HCEC 1CT (cell line): ENCODE measurements at regions not wholly inside any gene's neighbourhood (a gene's known extent, or its start where the extent isn't known, plus 50 kb on each side); places are given as distances from the start of the nearest gene placed in this dataset.

Experiments used
- DNase-seq: peaks from one replicate; pipeline ENCODE4 v3.0.0-alpha.2; 2017

DNA sequence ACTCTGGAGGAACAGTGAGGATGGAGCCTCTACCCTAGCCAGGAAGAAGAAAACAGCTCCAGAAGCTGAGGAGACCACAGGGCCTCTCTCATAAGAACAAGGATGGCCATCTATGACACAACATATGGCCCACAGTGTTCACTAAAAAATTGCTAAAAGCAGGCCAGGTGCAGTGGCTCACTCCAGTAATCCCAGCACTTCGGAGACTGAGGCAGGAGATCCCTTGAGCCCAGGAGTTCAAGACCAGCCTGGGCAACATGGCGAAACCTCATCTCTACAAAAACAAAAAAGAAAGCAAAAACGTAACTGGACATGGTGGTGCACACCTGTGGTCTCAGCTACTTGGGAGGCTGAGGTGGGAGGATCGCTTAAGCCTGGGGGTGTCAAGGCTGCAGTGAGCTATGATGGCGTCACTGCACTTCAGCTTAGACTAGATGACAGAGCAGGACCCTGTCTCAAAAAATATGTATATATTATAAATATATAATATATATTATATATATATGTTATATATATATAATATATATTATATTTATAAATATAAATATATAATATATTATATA is 103.1 kb downstream of the TOMM20 start:
- DNase-seq, result no peak

DNA sequence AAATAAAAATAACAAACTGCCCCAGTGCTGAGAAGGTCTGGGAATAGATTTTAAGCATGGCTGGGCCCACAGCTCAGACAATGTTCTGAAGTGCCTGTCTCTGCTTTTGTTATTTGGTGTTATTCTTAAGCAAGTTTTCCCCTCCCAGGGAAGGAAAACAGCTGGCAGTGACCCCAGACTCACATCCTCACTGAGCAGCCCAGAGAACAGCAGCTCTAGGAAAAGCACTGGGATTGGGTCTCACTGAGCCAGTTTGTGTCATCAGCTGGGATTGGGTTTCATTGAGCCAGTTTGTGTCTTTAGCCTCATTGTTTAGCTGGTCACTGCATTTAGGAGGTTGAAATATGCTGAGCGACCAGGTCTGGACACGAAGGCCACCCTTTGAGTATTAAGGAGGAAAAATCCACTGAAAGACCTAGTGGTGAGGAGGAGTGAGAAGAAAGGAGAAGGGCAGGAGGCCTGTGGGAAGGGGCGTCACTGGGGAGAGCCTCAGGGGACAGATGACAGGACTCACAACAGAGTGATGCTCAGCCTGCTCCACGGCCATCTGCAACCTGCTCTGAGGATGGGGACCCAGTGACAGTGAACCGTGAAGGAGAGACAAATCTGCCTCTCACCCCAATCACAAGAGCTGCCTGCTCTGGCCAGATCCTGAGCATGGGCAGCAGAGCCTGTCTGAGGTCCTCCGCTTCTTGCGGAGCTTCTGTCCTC is 103.8 kb downstream of the TOMM20 start:
- DNase-seq, result no peak

GRCh38 chr1:235023711-235024439 is 104.8 kb downstream of the TOMM20 start:
- DNase-seq, result no peak

DNA sequence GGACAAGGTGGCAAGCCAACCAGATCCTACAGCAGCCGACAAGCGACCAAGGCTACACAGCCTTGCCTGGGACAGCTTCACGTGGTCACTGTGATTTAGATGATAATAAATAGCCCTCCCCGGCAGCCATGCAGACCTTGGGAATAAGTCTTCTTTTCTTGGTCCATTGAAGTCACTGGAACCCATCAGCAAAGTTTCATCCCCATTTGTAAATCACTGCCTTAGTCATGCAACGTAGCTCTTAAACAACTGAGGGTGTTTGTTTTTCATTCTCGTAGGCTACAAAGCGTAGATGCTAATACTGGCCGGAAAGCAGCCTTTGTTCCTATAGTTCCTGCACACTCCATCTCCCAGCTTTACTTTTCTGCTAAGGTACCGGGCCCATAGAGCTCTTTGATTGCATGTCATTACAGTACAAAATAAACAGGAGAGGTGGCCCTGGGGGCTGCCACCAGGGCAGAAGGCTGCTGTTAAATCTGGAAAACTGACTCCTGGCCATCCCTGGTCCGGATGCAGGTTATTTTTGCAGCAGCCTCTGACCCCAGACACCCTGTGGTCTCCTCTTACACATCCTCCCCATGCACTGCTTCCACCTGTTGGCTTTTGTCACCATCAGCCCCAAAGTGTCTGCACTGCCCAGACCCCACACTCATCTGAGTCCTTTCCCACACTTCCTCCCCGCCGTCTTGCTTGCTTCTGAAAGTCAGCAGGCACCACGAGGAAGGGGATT is 105.5 kb downstream of the TOMM20 start:
- no peak for DNase-seq

GRCh38 chr1:235022341-235022980 is 106.2 kb downstream of the TOMM20 start:
- DNase-seq, result no peak

DNA sequence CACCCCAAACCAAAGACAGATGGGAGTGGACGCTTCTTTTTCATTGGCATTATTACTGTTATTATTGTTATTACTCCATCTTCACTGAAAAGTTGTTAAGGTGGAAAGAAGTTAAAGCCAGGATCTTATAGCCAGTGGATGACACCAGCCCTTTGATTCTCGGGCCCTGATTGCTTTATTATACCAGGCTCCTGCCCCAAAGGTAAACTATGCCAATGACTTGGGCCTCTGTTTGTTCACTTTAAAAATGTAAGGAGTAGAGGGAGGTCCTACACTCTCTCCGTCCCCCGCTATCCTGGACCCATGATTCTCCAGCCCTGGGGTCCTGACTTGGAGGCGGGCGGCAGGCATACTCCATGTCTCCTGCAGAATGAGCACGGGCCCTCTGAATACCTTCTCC is 106.8 kb downstream of the TOMM20 start:
- DNase-seq, result no peak

- DNase-seq, result no peak
These were observed 107.3 kb downstream of the TOMM20 start for GRCh38 chr1:235021321-235021720.

DNA sequence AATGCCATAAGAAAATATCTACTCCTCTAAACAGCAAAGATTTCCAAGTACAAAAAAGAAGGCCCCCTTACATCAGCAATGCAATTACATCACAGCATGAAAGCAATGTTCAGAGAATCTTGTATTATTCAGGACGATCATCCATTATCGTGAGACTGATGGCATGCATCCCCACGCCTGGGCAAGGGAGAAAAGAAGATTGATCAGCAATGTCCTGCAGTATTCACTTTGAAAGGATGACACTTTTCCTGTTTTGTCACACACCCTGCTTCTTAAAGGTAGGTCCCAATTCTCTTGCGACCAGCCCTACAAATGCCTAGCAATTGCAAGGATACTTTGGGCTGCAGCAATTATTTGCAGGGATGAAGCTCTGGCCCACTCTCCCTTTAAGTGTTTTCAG is 108.7 kb downstream of the TOMM20 start:
- DNase-seq, result no peak

GRCh38 chr1:235019471-235019870 is 109.2 kb downstream of the TOMM20 start:
- no peak for DNase-seq

DNA sequence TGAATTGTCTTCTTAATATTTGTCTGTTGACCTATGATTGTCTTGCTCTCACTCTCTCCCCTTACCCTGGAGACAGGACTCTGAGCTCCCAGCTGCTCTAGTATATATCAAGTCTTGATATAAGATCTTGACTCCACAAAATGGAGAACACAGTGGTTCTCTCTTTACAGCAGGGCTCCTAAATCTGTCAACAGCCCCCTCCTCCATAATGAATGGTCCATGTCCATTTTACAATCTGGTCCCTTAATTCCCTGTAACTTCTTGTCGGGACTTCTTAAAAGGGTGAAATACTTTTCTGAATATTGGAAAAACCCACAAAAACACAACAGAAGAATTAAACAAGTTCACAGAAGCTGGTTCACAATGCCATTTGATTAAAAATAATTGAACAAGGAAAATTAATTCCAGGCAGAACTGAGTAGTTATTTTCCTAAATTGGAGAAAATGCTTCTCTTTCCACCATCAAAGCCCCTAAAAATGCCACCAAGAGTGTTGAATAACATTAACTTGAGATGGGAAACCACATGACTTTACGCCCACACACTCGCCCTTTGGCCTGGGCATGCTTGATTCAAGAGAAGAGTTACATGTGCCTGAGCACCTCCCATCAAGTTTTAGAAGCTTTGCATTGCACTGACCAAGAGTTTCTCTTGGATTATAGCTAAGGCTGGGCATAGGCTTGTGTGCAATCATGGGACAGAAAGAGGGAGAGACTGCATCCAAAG is 109.8 kb downstream of the TOMM20 start:
- DNase-seq, result no peak

- peak; percentile 98 for DNase-seq
These were observed 110.5 kb downstream of the TOMM20 start for GRCh38 chr1:235018161-235018560.

- peak; percentile 15 for DNase-seq
These were observed 110.9 kb downstream of the TOMM20 start for GRCh38 chr1:235017719-235018118.

GRCh38 chr1:235017191-235017590 is 111.4 kb downstream of the TOMM20 start:
- DNase-seq, result no peak

DNA sequence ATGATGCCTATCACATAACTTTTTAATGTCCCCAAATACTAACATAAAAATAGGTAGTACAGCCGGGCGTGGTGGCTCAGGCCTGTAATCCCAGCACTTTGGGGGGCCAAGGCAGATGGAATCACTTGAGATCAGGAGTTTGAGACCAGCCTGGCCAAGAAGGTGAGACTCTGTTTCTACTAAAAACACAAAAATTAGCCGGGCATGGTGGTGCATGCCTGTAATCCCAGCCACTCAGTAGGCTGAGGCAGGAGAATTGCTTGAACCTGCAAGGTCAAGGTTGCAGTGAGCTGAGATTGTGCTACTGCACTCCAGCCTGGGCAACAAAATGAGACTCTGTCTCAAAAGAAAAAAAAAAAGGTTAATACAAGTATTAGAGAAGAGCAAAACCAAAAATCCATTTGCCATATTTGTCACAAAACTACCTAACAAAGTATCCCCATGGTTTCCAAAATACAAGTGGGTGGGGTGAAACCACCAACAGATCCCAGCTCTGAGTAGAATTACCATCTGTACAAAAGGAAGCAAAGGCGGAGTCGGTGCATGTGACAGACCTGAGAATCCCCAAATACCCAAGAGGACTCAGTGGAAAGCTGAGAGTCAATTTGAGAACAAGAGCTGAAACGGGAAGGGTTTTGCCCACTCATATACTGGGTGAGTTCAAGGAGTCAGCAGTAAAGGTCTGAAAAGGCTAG is 113.2 kb downstream of the TOMM20 start:
- DNase-seq, result no peak

- no peak for DNase-seq
These were observed 113.9 kb downstream of the TOMM20 start for GRCh38 chr1:235014756-235015155.

- DNase-seq, result no peak
These were observed 115.1 kb downstream of the TOMM20 start for GRCh38 chr1:235013512-235013911.

DNA sequence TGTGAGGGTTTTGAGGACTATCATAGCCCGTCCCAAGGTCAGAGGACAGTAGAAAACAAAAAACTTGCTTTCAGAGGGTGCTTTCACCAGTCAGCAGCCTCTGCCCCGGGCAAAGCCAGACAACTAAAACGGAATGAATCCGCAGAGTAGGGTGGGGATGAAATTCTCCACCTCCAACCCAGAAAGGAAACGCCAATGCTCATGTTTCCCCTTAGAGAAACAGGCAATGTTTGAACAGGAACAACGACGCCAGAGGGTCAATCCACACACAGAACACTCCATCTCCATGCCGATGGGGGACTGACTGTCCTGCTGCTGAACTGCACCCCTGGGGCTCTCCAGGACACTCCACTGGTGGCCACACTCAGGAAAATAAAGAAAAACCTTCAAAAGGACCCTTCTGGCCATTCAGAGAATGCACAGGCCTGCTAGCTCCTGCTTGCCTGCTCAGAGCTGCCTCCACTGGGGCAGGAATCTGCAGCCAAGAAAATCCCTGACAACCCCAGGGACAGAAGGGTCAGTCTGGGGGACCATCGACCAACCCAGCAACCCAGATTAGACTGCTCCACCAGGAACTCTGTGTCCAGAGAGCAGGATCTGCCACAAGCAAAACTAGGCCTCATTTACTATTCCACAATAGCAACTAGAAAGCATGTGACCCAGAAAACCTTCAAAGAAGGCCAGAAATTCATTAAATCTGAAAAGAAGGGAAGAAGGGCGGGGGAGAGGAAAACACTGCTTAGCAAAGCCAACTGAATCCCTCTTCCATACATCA is 116.0 kb downstream of the TOMM20 start:
- DNase-seq, result no peak

- peak; percentile 100 for DNase-seq
These were observed 116.8 kb downstream of the TOMM20 start for GRCh38 chr1:235011599-235012435.

DNA sequence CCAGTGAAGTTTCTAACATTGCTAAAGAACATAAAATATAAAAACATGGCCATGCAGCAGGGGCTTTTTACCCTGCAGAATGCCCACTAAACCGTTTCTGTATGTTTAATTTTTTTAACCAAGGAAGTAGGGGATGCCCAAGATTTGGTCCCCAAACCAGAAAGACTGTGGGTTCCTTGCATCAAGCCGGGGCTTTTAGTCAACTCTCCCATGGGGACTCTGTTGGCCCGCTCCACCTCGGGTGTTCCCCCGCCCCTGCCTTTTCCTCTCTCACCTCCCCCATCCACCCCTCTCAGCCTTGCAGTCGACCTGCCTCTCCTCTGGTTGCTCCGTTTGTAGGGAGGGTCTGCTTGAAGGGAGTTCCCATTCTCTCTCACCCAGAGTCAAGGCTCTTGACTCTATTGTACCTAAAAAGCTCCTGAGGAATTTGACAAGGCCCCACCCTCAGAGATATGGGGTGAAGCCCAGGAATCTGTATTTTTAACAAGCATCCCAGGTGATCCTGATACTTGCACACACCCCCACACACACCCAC is 117.5 kb downstream of the TOMM20 start:
- DNase-seq, result no peak
